Effector memory CD8-positive, alpha-beta T cell (primary cell): ENCODE measurements at regions not wholly inside any gene's neighbourhood (a gene's known extent, or its start where the extent isn't known, plus 50 kb on each side); places are given as distances from the start of the nearest gene placed in this dataset.
"Not testable (repeated sequence)": the region's sequence is repeated elsewhere in the genome, so short reads cannot be mapped to it uniquely, and the experiment has no call there.

ENCODE experiments used
- ATAC-seq: fragments of 150-1000 bp; cut with Tn5 transposase; replicated peaks from 2 replicates; pipeline ENCODE4 v1.10.0; 2021; ENCODE audit warnings: mild to moderate bottlenecking, moderate library complexity
- DNase-seq, 3 experiments: peaks; one replicate each; pipeline ENCODE4 v3.0.0; 2021
- H3K27ac Mint-ChIP-seq, 2 donors: one replicate each; pipeline ENCODE4 v1.8.0; 2022; ENCODE audit warnings: mild to moderate bottlenecking in 2 of 2, mixed read lengths in 2 of 2, moderate library complexity in 2 of 2
- H3K27me3 Mint-ChIP-seq, 2 donors: one replicate each; pipeline ENCODE4 v1.8.0; 2022; ENCODE audit warnings: mixed read lengths in 2 of 2
- H3K36me3 Mint-ChIP-seq: one replicate; pipeline ENCODE4 v1.8.0; 2022; ENCODE audit warnings: mild to moderate bottlenecking, moderate library complexity, mixed read lengths; ENCODE audit not compliant: insufficient read depth
- H3K4me1 Mint-ChIP-seq, 2 donors: one replicate each; pipeline ENCODE4 v1.8.0; 2022; ENCODE audit warnings: low read depth in 2 of 2, mixed read lengths in 2 of 2
- H3K4me3 Mint-ChIP-seq, 2 donors: one replicate each; pipeline ENCODE4 v1.8.0; 2022; ENCODE audit warnings: mild to moderate bottlenecking in 2 of 2, mixed read lengths in 2 of 2, moderate library complexity in 2 of 2
- H3K9me3 Mint-ChIP-seq, 2 donors: one replicate each; pipeline ENCODE4 v1.8.0; 2022; ENCODE audit warnings: mixed read lengths in 2 of 2

- H3K4me3 Mint-ChIP-seq, H3K27ac Mint-ChIP-seq, H3K4me1 Mint-ChIP-seq, H3K36me3 Mint-ChIP-seq, H3K27me3 Mint-ChIP-seq, DNase-seq, H3K9me3 Mint-ChIP-seq, ATAC-seq: not testable (repeated sequence)
These were observed 85.8 kb upstream of the PLAAT1 start for GRCh38 chr3:193155044-193155781.

GRCh38 chr3:193157051-193157450 is 84.0 kb upstream of the PLAAT1 start:
- no peaks in the 10 kb centered on the region for H3K36me3 Mint-ChIP-seq
- H3K4me1 Mint-ChIP-seq = no peaks in the 10 kb centered on the region
- H3K9me3 Mint-ChIP-seq = no peaks in the 10 kb centered on the region
- H3K4me3 Mint-ChIP-seq = no peak overlapping the region
- no peak for DNase-seq
- ATAC-seq = no peak
- no peaks in the 10 kb centered on the region for H3K27me3 Mint-ChIP-seq
- no peak overlapping the region for H3K27ac Mint-ChIP-seq

- no peaks in the 10 kb centered on the region for H3K36me3 Mint-ChIP-seq
- H3K4me1 Mint-ChIP-seq = no peaks in the 10 kb centered on the region
- ATAC-seq = no peak
- no peaks in the 10 kb centered on the region for H3K27me3 Mint-ChIP-seq
- peaks cover 0 to 2% of the 10 kb centered on the region in 2 donors for H3K9me3 Mint-ChIP-seq
- H3K4me3 Mint-ChIP-seq = no peak overlapping the region
- DNase-seq = no peak
- no peak overlapping the region for H3K27ac Mint-ChIP-seq
These were observed 75.4 kb upstream of the PLAAT1 start for GRCh38 chr3:193165431-193166120.

- no peak overlapping the region for H3K27ac Mint-ChIP-seq
- ATAC-seq (no peak), DNase-seq (no peak)
- peaks cover 2 to 7% of the 10 kb centered on the region in 2 donors for H3K9me3 Mint-ChIP-seq
- no peaks in the 10 kb centered on the region for H3K27me3 Mint-ChIP-seq
- no peaks in the 10 kb centered on the region for H3K4me1 Mint-ChIP-seq
- no peaks in the 10 kb centered on the region for H3K36me3 Mint-ChIP-seq
- no peak overlapping the region for H3K4me3 Mint-ChIP-seq
These were observed 72.1 kb upstream of the PLAAT1 start for GRCh38 chr3:193168931-193169330.

- Mint-ChIP-seq H3K4me1 (no peaks in the 10 kb centered on the region), H3K9me3 (peaks cover 5 to 17% of the 10 kb centered on the region in 2 donors), H3K27ac (no peak overlapping the region), H3K36me3 (no peaks in the 10 kb centered on the region), H3K4me3 (no peak overlapping the region), H3K27me3 (peaks cover 0 to 3% of the 10 kb centered on the region in 2 donors)
- no peak for ATAC-seq
- DNase-seq = no peak
These were observed 66.9 kb upstream of the PLAAT1 start for GRCh38 chr3:193174140-193174539.

- ATAC-seq, H3K27ac Mint-ChIP-seq, DNase-seq, H3K36me3 Mint-ChIP-seq, H3K4me1 Mint-ChIP-seq, H3K4me3 Mint-ChIP-seq, H3K27me3 Mint-ChIP-seq: not testable (repeated sequence)
- H3K9me3 Mint-ChIP-seq = peaks cover 8 to 22% of the 10 kb centered on the region in 2 donors
These were observed 61.5 kb upstream of the PLAAT1 start for GRCh38 chr3:193179332-193180012.

- Mint-ChIP-seq H3K4me3 (no peak overlapping the region), H3K4me1 (no peaks in the 10 kb centered on the region), H3K27me3 (no peaks in the 10 kb centered on the region)
These were observed 53.8 kb upstream of the PLAAT1 start for GRCh38 chr3:193187070-193187722.

GRCh38 chr3:193190146-193190786 is 50.8 kb upstream of the PLAAT1 start:
- Mint-ChIP-seq H3K27me3 (no peaks in the 10 kb centered on the region), H3K36me3 (no peaks in the 10 kb centered on the region), H3K4me3 (no peak overlapping the region), H3K4me1 (no peaks in the 10 kb centered on the region), H3K9me3 (no peaks in the 10 kb centered on the region), H3K27ac (no peak overlapping the region)
- no peak for ATAC-seq
- DNase-seq = no peak

More at GRCh38 chr3:193187070-193187722, 53.8 kb upstream of the PLAAT1 start:
- ATAC-seq = no peak
- no peak for DNase-seq
- Mint-ChIP-seq H3K27ac (no peak overlapping the region), H3K9me3 (peaks cover 0 to 9% of the 10 kb centered on the region in 2 donors), H3K36me3 (peaks cover 3% of the 10 kb centered on the region)
